ENCODE measurements at regions not wholly inside any gene's neighbourhood (a gene's known extent, or its start where the extent isn't known, plus 50 kb on each side); places are given as distances from the start of the nearest gene placed in this dataset.

- no peak for TF ChIP-seq CTCF (IDR thresholded peaks at IDR 0.05; ENCODE audit: insufficient read depth, low read length, poor library complexity, severe bottlenecking)
- no peaks in the 10 kb centered on the region for H3K27me3 ChIP-seq (ENCODE audit: control insufficient read depth, insufficient read depth, low read length)
- H3K4me3 ChIP-seq (ENCODE audit: low read depth, low read length): no peak overlapping the region
- H3K36me3 ChIP-seq (ENCODE audit: control insufficient read depth, insufficient read depth, low read length): no peaks in the 10 kb centered on the region
- no peak for DNase-seq (ENCODE audit: low read depth)
Measured at GRCh38 chr7:114830952-114831351, 90.9 kb upstream of the MDFIC start.

GRCh38 chr7:114832906-114833595, 88.8 kb upstream of the MDFIC start:
- TF ChIP-seq CTCF (IDR thresholded peaks at IDR 0.05; ENCODE audit: insufficient read depth, low read length, poor library complexity, severe bottlenecking): no peak
- no peak for DNase-seq (ENCODE audit: low read depth)
- no peaks in the 10 kb centered on the region for H3K36me3 ChIP-seq (ENCODE audit: control insufficient read depth, insufficient read depth, low read length)
- H3K4me3 ChIP-seq (ENCODE audit: low read depth, low read length): no peak overlapping the region
- H3K27me3 ChIP-seq (ENCODE audit: control insufficient read depth, insufficient read depth, low read length): no peaks in the 10 kb centered on the region

DNA sequence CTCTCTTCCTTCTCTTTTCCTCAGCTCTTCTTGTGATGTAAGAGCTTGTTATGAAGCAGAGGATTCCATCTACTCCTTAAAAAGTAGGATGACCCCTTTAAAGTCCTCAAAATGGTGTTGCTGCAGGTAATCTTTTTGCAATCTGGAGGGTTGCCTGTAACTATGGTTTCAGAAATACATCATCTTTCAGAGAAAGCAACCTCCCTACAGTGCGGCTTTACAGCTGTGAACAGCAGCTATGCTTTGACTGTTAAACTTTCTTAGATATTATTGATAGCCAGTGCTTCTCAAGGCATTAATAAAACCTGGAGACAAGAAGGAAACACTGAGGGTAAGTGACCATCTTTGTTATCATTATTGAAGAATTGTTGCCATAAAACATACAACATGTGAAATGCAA, 86.6 kb upstream of the MDFIC start:
- TF ChIP-seq CTCF (IDR thresholded peaks at IDR 0.05; ENCODE audit: insufficient read depth, low read length, poor library complexity, severe bottlenecking): no peak
- Histone ChIP-seq H3K4me3 (ENCODE audit: low read depth, low read length) (no peak overlapping the region), H3K27me3 (ENCODE audit: control insufficient read depth, insufficient read depth, low read length) (no peaks in the 10 kb centered on the region), H3K36me3 (ENCODE audit: control insufficient read depth, insufficient read depth, low read length) (no peaks in the 10 kb centered on the region)
- no peak for DNase-seq (ENCODE audit: low read depth)

GRCh38 chr7:114835861-114836260, 86.0 kb upstream of the MDFIC start:
- no peaks in the 10 kb centered on the region for H3K27me3 ChIP-seq (ENCODE audit: control insufficient read depth, insufficient read depth, low read length)
- no peak for DNase-seq (ENCODE audit: low read depth)
- no peaks in the 10 kb centered on the region for H3K36me3 ChIP-seq (ENCODE audit: control insufficient read depth, insufficient read depth, low read length)
- TF ChIP-seq CTCF (IDR thresholded peaks at IDR 0.05; ENCODE audit: insufficient read depth, low read length, poor library complexity, severe bottlenecking): no peak
- H3K4me3 ChIP-seq (ENCODE audit: low read depth, low read length): no peak overlapping the region

- no peak for DNase-seq (ENCODE audit: low read depth)
- Histone ChIP-seq H3K4me3 (ENCODE audit: low read depth, low read length) (no peak overlapping the region), H3K27me3 (ENCODE audit: control insufficient read depth, insufficient read depth, low read length) (no peaks in the 10 kb centered on the region), H3K36me3 (ENCODE audit: control insufficient read depth, insufficient read depth, low read length) (no peaks in the 10 kb centered on the region)
- no peak for TF ChIP-seq CTCF (IDR thresholded peaks at IDR 0.05; ENCODE audit: insufficient read depth, low read length, poor library complexity, severe bottlenecking)
Measured at GRCh38 chr7:114842551-114843065, 79.3 kb upstream of the MDFIC start.

GRCh38 chr7:114843102-114843501, 78.8 kb upstream of the MDFIC start:
- no peak for DNase-seq (ENCODE audit: low read depth)
- Histone ChIP-seq H3K36me3 (ENCODE audit: control insufficient read depth, insufficient read depth, low read length) (no peaks in the 10 kb centered on the region), H3K27me3 (ENCODE audit: control insufficient read depth, insufficient read depth, low read length) (no peaks in the 10 kb centered on the region), H3K4me3 (ENCODE audit: low read depth, low read length) (no peak overlapping the region)
- TF ChIP-seq CTCF (IDR thresholded peaks at IDR 0.05; ENCODE audit: insufficient read depth, low read length, poor library complexity, severe bottlenecking): no peak
